Stimulated activated CD4-positive, alpha-beta T cell treated with anti-CD3 and anti-CD28 coated beads, Interleukin-15, amount 100 ng/mL, for 1 hour (primary cell): ENCODE measurements at regions not wholly inside any gene's neighbourhood (a gene's known extent, or its start where the extent isn't known, plus 50 kb on each side); places are given as distances from the start of the nearest gene placed in this dataset.
"Not testable (repeated sequence)": the region's sequence is repeated elsewhere in the genome, so short reads cannot be mapped to it uniquely, and the experiment has no call there.

Experiments used
- DNase-seq, 2 donors: peaks; one replicate each; pipeline ENCODE4 v3.0.0-alpha.2; 2020; ENCODE audit warnings: low read depth in 1 of 2, low spot score in 1 of 2

- DNase-seq, result no peak
Measured at GRCh38 chr4:149983931-149984330, 94.3 kb upstream of the DCLK2 start.

DNA sequence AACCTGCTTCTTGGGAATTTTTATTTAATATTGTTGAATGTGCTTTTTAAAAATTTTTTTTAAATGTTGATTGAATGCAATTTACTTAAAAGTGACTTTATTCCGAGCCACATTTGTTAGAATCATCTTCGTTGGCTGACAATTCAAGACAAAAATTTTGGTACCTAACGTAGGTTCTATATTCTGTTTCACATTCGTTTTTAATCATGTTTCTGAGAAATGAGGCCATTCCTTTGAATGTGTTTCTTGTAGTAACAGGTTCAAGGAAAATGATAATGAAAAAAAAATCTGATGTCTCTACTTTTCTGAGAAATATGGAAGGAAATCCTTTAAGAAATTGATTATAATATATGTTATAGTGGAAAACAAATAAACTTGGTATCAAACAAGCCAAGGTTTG is 92.3 kb upstream of the DCLK2 start:
- no peak for DNase-seq

GRCh38 chr4:149986917-149987316 is 91.3 kb upstream of the DCLK2 start:
- DNase-seq, result no peak

DNA sequence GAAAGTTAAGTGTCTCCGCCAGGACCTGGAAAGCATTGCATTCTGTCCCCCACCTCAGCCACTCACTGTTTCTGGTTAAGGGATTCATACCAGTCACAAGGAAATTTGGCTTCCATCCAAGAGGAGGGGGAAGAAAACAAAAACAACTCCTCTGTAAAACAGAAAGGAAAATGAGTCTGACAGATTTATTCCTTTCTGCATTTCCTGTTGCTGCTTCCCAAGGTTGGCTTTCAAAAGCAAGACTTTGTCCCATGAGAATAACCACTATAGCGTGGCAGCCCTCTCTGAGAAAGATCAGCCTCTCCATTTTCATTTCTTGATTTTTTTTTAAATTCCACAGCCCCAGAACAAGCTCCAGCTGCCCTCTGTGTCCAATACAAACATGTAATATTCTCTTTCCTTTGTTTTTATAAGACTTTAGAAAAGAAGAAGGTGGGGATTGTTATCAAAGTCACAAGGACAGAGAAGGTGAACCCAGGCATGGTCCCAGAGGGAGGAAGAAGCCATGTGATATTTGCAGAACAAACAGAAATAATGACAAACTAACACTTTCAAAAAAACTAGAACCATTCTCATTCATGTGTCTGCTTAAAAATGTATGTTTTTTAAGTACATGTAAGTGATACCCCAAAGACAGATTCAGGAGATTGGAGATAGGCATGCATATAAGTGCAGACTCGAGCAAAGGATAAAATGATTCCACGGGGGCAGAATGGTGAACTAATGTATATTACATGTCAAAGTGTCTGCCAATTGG is 90.7 kb upstream of the DCLK2 start:
- DNase-seq, result no peak

GRCh38 chr4:149988087-149988410 is 90.2 kb upstream of the DCLK2 start:
- DNase-seq, result no peak

GRCh38 chr4:149993030-149993429 is 85.2 kb upstream of the DCLK2 start:
- DNase-seq, result no peak

DNA sequence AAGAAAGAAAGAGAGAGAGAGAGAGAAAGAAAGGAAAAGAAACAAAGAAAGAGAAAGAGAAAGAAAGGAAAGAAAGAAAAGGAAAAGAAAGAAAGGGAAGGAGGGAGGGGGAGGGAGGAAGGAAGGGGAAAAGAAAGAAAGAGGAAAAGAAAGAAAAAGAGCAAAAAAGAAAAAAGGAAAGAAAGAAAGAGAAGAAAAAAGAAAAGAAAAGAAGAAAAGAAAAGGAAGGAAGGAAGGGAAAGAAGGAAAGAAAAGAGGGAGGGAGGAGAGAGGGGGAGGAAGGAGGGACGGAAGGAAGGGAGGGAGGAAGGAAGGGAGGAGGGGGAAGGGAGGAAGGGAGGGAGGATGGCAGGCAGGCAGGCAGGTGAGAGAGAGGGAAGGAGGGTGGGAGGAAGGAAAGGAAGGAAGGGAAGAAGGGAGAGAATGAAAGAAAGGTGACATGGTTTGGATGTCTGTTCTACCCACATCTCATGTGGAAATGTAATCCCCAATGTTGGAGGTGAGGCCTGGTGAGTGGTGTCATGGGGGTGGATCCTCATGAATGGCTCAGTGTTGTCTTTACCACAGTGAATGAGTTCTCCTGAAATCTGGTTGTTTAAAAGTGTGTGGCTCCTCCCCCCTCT is 83.0 kb upstream of the DCLK2 start:
- DNase-seq, result no peak

- no peak for DNase-seq
Measured at GRCh38 chr4:149997881-149998421, 80.3 kb upstream of the DCLK2 start.

- DNase-seq, result no peak
Measured at GRCh38 chr4:149999485-150000074, 78.7 kb upstream of the DCLK2 start.

DNA sequence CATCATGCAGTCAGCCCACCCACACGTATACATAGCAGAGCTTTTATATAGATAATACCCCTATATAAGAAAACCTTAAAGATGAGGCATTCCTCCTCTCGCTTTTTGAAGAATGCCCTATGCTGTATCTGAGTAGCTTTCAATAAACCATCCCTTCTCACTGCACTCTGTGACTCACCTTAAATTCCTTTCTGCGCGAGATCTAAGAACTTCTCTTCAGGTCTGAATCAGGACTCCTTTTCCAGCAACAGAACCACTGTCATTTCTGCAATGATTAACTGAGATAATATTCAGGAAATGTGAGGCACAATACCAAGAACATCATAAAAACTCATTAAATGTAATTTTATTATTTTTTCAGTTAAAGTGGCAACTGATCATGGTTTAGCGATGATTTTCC is 76.4 kb upstream of the DCLK2 start:
- DNase-seq, result no peak

DNA sequence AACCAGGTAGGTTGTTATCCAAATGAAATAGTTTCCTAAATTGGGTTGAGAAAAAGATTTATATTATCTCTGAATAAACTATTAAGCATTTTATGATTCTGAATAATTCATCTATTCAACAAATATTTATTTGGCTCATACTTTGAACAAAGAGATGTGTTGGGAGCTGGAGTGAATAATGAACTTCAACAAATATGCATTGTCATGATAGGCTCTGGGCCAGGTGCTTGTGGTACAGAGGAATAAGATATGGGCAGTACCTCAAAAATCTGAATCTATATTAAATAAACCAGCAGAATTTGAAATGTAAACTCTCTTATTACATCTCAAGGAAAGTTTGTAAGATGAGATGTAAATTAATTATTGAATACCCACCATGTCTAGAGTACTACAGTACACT is 75.7 kb upstream of the DCLK2 start:
- DNase-seq, result no peak

GRCh38 chr4:150004481-150004880 is 73.8 kb upstream of the DCLK2 start:
- no peak for DNase-seq

DNA sequence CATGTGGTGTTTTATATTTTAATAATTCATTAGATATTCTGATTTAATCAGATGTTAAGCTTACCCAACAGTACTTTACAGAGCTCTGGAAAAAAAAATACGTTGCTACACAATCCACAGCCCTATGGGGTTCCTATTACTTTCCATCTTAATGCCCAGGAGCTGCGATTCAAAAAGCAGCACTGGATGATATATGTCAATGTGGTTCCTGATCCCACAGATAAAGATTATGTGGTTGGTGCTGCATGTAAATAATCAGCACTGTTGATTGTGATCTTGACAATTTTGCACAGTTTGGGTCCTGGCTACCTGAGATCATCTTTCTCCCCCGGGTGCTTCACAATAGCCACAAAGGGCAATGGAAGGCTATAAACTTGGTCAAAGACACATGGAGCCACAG is 72.7 kb upstream of the DCLK2 start:
- no peak for DNase-seq

DNA sequence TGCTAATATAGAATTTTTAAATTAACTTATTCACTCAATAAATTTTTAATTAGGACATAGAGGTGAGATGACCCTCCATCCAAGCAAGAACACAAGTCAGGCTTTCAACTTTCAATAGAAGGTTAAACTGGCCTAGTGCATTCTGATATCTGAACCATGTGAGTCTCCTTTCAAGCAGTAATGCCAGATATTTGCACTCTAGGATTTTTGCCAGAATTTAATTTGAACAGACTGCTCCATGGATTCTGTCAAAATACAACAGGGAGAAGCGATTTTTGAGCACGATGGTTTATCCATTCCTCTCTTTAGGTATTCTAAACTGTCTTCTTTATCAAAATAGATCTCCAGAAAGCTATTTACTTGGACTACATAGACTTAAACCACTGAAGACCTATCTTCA is 72.0 kb upstream of the DCLK2 start:
- no peak for DNase-seq

GRCh38 chr4:150007512-150007911 is 70.7 kb upstream of the DCLK2 start:
- DNase-seq, result no peak

- no peak for DNase-seq
Measured at GRCh38 chr4:150008546-150008945, 69.7 kb upstream of the DCLK2 start.

DNA sequence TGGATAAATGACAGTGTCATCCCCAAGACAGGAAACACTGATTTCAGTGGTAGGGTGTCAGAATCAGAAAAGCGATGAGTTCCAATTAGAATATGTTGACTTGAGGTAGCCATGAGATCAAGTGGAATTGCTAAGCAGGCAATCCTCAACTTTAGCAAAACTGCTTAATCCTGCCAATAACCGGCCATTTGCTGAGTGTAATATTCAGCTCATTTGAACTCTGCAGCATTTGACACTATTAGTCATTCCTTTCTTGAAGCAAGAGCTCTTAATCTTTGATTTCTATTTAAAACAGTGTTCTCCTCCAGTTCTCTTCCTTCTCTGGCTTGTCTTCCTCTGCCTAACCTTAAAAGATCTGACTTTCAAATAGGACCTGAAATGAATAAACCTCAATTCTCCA is 68.7 kb upstream of the DCLK2 start:
- no peak for DNase-seq

DNA sequence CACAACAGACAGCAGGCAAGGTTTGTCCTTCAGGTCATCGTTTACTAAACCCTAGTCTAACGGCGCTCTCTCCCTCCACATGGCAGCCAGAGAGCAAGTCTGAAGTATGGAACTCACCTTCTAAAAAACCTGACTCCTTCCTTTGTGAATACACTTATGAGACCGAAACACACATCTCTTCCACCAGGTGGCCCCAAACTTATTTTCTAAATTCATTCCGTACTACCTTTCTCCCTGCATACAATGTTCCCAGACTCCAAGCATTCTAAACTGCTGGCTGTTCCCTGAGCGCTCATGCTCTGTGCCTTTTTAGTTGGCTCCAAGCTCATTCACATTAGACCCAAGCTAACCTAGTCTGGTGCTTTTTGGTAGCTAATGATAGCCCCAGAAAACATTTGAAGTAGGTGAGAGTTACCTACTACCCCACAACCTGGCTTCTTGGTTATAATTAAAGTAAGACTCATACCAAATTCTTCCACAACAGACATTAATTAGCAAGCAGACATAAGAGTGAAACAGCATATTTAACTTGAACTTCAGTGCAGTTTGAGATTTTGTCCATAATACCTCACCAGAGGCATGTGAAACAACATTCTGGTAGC is 67.6 kb upstream of the DCLK2 start:
- no peak for DNase-seq

- DNase-seq, result no peak
Measured at GRCh38 chr4:150012851-150013360, 65.3 kb upstream of the DCLK2 start.

DNA sequence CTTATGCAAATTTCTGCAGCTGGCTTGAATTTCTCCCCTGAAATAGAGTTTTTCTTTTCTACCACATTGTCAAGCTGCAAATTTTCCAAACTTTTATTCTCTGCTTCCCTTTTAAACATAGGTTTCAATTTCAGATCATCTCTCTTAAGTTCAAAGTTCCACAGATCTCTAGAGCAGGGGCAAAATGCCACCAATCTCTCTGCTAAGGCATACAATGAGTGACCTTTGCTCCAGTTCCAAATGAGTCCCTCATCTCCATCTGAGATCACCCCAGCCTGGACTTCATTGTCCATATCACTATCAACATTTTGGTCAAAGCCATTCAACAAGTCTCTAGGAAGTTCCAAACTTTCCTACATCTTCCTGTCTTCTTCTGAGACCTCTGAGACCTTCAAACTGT is 62.3 kb upstream of the DCLK2 start:
- not testable (repeated sequence) for DNase-seq

DNA sequence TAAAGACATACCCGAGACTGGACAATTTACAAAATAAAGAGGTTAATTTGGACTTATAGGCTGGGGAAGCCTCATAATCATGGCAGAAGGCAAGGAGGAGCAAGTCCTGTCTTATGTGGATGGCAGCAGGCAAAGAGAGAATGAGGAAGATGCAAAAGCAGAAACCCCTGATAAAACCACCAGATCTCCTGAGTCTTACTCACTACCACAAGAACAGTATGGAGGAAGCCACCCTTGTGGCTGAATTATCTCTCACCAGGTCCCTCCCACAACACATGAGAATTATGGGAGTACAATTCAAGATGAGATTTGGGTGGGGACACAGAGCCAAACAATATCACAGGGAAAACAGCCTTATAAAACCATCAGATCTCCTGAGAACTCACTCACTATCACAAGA is 61.6 kb upstream of the DCLK2 start:
- not testable (repeated sequence) for DNase-seq

- DNase-seq, result no peak
Measured at GRCh38 chr4:150018257-150018656, 60.0 kb upstream of the DCLK2 start.
